H9 (cell line): ENCODE measurements at regions not wholly inside any gene's neighbourhood (a gene's known extent, or its start where the extent isn't known, plus 50 kb on each side); places are given as distances from the start of the nearest gene placed in this dataset.

Experiments
- DNase-seq: peaks from one replicate; pipeline ENCODE4 v3.0.0-alpha.2; 2017
- H2AFZ ChIP-seq: one replicate; pipeline ENCODE4 v1.6.1; 2013; ENCODE audit warnings: mild to moderate bottlenecking, low read length, control low read depth, moderate library complexity
- H2AK5ac ChIP-seq: 2 replicates; pipeline ENCODE4 v1.6.1; 2013; ENCODE audit warnings: low read length, control low read depth, mixed read lengths; ENCODE audit not compliant: insufficient read length
- H2BK120ac ChIP-seq: one replicate; pipeline ENCODE4 v1.6.1; 2013; ENCODE audit warnings: low read depth, mild to moderate bottlenecking, low read length, control low read depth, inconsistent platforms; ENCODE audit not compliant: poor library complexity, severe bottlenecking
- H2BK12ac ChIP-seq: 2 replicates; pipeline ENCODE4 v1.6.1; 2013; ENCODE audit warnings: low read length, control low read depth, mixed read lengths, low read depth; ENCODE audit not compliant: insufficient read length
- H2BK15ac ChIP-seq: 2 replicates; pipeline ENCODE4 v1.6.1; 2013; ENCODE audit warnings: low read depth, low read length, control low read depth
- H2BK20ac ChIP-seq: one replicate; pipeline ENCODE4 v1.6.1; 2013; ENCODE audit warnings: low read depth, mild to moderate bottlenecking, low read length, control low read depth, inconsistent platforms; ENCODE audit not compliant: poor library complexity, severe bottlenecking
- H2BK5ac ChIP-seq: 2 replicates; pipeline ENCODE4 v1.6.1; 2013; ENCODE audit warnings: low read length, control low read depth, mixed read lengths; ENCODE audit not compliant: insufficient read length
- H3K14ac ChIP-seq: 2 replicates; pipeline ENCODE4 v1.6.1; 2013; ENCODE audit warnings: low read length, control low read depth; ENCODE audit not compliant: insufficient read depth
- H3K18ac ChIP-seq: 2 replicates; pipeline ENCODE4 v1.6.1; 2013; ENCODE audit warnings: low read depth, mild to moderate bottlenecking, mixed read lengths, low read length, control low read depth; ENCODE audit not compliant: insufficient read length
- H3K23ac ChIP-seq: 2 replicates; pipeline ENCODE4 v1.6.1; 2013; ENCODE audit warnings: low read length, control low read depth, mixed read lengths, low read depth; ENCODE audit not compliant: insufficient read length
- H3K23me2 ChIP-seq: 2 replicates; pipeline ENCODE4 v1.6.1; 2013; ENCODE audit warnings: low read depth, mild to moderate bottlenecking, mixed read lengths, low read length, control low read depth; ENCODE audit not compliant: insufficient read length, poor library complexity, severe bottlenecking
- H3K27ac ChIP-seq: 2 replicates; pipeline ENCODE4 v1.5.1; 2013; ENCODE audit warnings: low read length, control low read depth, mixed read lengths, low read depth; ENCODE audit not compliant: insufficient read length
- H3K27me3 ChIP-seq: 2 replicates; pipeline ENCODE4 v1.6.1; 2013; ENCODE audit warnings: low read length, control low read depth, inconsistent platforms; ENCODE audit not compliant: insufficient read depth
- H3K4ac ChIP-seq: 2 replicates; pipeline ENCODE4 v1.6.1; 2013; ENCODE audit warnings: low read depth, mild to moderate bottlenecking, control low read depth, inconsistent platforms, low read length, moderate library complexity
- H3K4me1 ChIP-seq: 2 replicates; pipeline ENCODE4 v1.6.1; 2013; ENCODE audit warnings: low read length, control low read depth, inconsistent platforms; ENCODE audit not compliant: insufficient read depth
- H3K4me2 ChIP-seq: 2 replicates; pipeline ENCODE4 v1.6.1; 2013; ENCODE audit warnings: low read length, control low read depth, mixed read lengths; ENCODE audit not compliant: insufficient read length, insufficient read depth
- H3K56ac ChIP-seq: 2 replicates; pipeline ENCODE4 v1.6.1; 2013; ENCODE audit warnings: low read depth, mild to moderate bottlenecking, mixed read lengths, low read length, control low read depth; ENCODE audit not compliant: insufficient read length
- H3K79me1 ChIP-seq: 2 replicates; pipeline ENCODE4 v1.6.1; 2013; ENCODE audit warnings: low read depth, mild to moderate bottlenecking, moderate library complexity, low read length, control low read depth, inconsistent platforms; ENCODE audit not compliant: insufficient read depth, poor library complexity, severe bottlenecking
- H3K79me2 ChIP-seq: 2 replicates; pipeline ENCODE4 v1.6.1; 2013; ENCODE audit warnings: low read length, control low read depth, inconsistent platforms; ENCODE audit not compliant: insufficient read depth
- H3K9ac ChIP-seq: 2 replicates; pipeline ENCODE4 v1.6.1; 2013; ENCODE audit warnings: low read length, control low read depth, mixed read lengths; ENCODE audit not compliant: insufficient read length; ENCODE audit errors: extremely low read depth
- H3K9me3 ChIP-seq: one replicate; pipeline ENCODE4 v1.6.1; 2013; ENCODE audit warnings: low read depth, low read length, inconsistent platforms; ENCODE audit not compliant: control insufficient read depth
- H3T11ph ChIP-seq: one replicate; pipeline ENCODE4 v1.6.1; 2013; ENCODE audit warnings: mild to moderate bottlenecking, low read length, control low read depth, inconsistent platforms
- H4K20me1 ChIP-seq: one replicate; pipeline ENCODE4 v1.6.1; 2013; ENCODE audit not compliant: control insufficient read depth, insufficient read length, insufficient read depth
- H4K5ac ChIP-seq: 2 replicates; pipeline ENCODE4 v1.6.1; 2013; ENCODE audit warnings: low read depth, mild to moderate bottlenecking, mixed read lengths, low read length, control low read depth; ENCODE audit not compliant: insufficient read length
- H4K8ac ChIP-seq: replicated peaks from 2 replicates; pipeline ENCODE4 v1.6.1; 2013; ENCODE audit warnings: low read length, control low read depth, mixed read lengths, low read depth; ENCODE audit not compliant: insufficient read length
- H4K91ac ChIP-seq: 2 replicates; pipeline ENCODE4 v1.6.1; 2013; ENCODE audit warnings: low read depth, mild to moderate bottlenecking, moderate library complexity, mixed read lengths, low read length, control low read depth; ENCODE audit not compliant: insufficient read length
- H3K27ac Mint-ChIP-seq, 3 experiments: 2 replicates in 2 of 3; 3 replicates in 1 of 3; pipeline ENCODE4 v1.8.0; 2020 to 2021; ENCODE audit warnings: mixed read lengths in 3 of 3, mild to moderate bottlenecking in 1 of 3, moderate library complexity in 1 of 3
- H3K27me3 Mint-ChIP-seq: 2 replicates; pipeline ENCODE4 v1.8.0; 2021; ENCODE audit warnings: low read depth, mild to moderate bottlenecking, moderate library complexity, mixed read lengths
- H3K36me3 Mint-ChIP-seq, 3 experiments: 2 replicates in 2 of 3; 3 replicates in 1 of 3; pipeline ENCODE4 v1.8.0; 2020 to 2021; ENCODE audit warnings: low read depth in 3 of 3, mixed read lengths in 3 of 3; ENCODE audit not compliant: insufficient read depth in 1 of 3
- H3K4me1 Mint-ChIP-seq, 2 experiments: 2 replicates each; pipeline ENCODE4 v1.8.0; 2020; ENCODE audit warnings: mixed read lengths in 2 of 2
- H3K4me3 Mint-ChIP-seq, 2 experiments: 2 replicates in 1 of 2; 3 replicates in 1 of 2; pipeline ENCODE4 v1.8.0; 2020 to 2021; ENCODE audit warnings: mild to moderate bottlenecking in 2 of 2, mixed read lengths in 2 of 2, moderate library complexity in 1 of 2
- H3K9me3 Mint-ChIP-seq, 2 experiments: 2 replicates in 1 of 2; 3 replicates in 1 of 2; pipeline ENCODE4 v1.8.0; 2020; ENCODE audit warnings: mild to moderate bottlenecking in 2 of 2, mixed read lengths in 2 of 2, moderate library complexity in 1 of 2
- WGBS: extraction: QIAGEN DNeasy Blood & Tissue Kit; methylation state at CpG from one replicate; pipeline ENCODE4 v1.1.7; 2013; ENCODE audit warnings: missing lambda C conversion rate, low lambda C conversion rate, mixed read lengths; ENCODE audit not compliant: insufficient read length; ENCODE audit errors: extremely low coverage; 5-methylcytosine and 5-hydroxymethylcytosine counted together
- TF ChIP-seq, protein P1 (sequence below): fragments of 200-600 bp; sonication (generic); conservative IDR thresholded peaks from 3 replicates; pipeline ENCODE4 v1.8.0; 2021; ENCODE audit warnings: antibody characterized with exemption, mild to moderate bottlenecking

DNA sequence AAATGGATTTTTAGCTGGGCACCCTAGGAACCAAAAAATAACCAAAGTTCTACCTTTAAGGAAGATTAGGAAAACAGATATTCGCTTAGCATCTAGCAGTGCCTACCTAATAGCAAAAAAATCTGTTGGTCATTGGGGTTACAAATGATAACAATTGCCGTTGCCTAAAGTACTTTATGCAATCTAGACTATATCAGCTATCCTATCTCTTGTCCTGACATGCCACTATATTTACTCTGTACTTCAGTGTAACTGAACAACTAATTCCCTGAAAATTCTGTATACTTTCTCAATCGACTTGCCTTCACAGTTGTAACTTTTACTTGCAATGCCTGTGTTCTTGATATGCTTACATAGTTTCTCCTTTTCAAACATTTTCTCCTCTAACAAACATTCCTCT lies 282.9 kb upstream of the PCDH7 start:
- H3K23me2 ChIP-seq: no peaks in the 10 kb centered on the region
- H3K79me2 ChIP-seq: no peaks in the 10 kb centered on the region
- H2BK120ac ChIP-seq: no peak overlapping the region
- H3K27ac ChIP-seq: no peak overlapping the region
- no peaks in the 10 kb centered on the region for H3K9me3 ChIP-seq
- no peak overlapping the region for H2BK5ac ChIP-seq
- no peak overlapping the region for H3K4me3 Mint-ChIP-seq
- no peak overlapping the region for H3K18ac ChIP-seq
- no peak overlapping the region for H3K56ac ChIP-seq
- H4K20me1 ChIP-seq: no peaks in the 10 kb centered on the region
- no peaks in the 10 kb centered on the region for H3K36me3 Mint-ChIP-seq
- no peak overlapping the region for H2AFZ ChIP-seq
- H3K4me1 Mint-ChIP-seq: no peaks in the 10 kb centered on the region
- no peak overlapping the region for H4K91ac ChIP-seq
- no peak for DNase-seq
- no peaks in the 10 kb centered on the region for H3K9me3 Mint-ChIP-seq
- no peak overlapping the region for H4K5ac ChIP-seq
- H3K4me1 ChIP-seq: no peaks in the 10 kb centered on the region
- no peaks in the 10 kb centered on the region for H3K79me1 ChIP-seq
- no peaks in the 10 kb centered on the region for H3K27me3 ChIP-seq
- no peaks in the 10 kb centered on the region for H3K27me3 Mint-ChIP-seq
- H2BK20ac ChIP-seq: no peak overlapping the region
- H2BK15ac ChIP-seq: no peak overlapping the region
- no peak overlapping the region for H2BK12ac ChIP-seq
- no peak overlapping the region for H4K8ac ChIP-seq
- no CpG with 5 or more reads among the region's 3 CpGs for WGBS
- no peak overlapping the region for H3K27ac Mint-ChIP-seq
- no peak overlapping the region for H3K9ac ChIP-seq
- H2AK5ac ChIP-seq: no peak overlapping the region
- no peak overlapping the region for H3K14ac ChIP-seq
- H3K4me2 ChIP-seq: no peak overlapping the region
- no peak overlapping the region for H3K23ac ChIP-seq
- TF ChIP-seq, protein P1, sequence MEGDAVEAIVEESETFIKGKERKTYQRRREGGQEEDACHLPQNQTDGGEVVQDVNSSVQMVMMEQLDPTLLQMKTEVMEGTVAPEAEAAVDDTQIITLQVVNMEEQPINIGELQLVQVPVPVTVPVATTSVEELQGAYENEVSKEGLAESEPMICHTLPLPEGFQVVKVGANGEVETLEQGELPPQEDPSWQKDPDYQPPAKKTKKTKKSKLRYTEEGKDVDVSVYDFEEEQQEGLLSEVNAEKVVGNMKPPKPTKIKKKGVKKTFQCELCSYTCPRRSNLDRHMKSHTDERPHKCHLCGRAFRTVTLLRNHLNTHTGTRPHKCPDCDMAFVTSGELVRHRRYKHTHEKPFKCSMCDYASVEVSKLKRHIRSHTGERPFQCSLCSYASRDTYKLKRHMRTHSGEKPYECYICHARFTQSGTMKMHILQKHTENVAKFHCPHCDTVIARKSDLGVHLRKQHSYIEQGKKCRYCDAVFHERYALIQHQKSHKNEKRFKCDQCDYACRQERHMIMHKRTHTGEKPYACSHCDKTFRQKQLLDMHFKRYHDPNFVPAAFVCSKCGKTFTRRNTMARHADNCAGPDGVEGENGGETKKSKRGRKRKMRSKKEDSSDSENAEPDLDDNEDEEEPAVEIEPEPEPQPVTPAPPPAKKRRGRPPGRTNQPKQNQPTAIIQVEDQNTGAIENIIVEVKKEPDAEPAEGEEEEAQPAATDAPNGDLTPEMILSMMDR: no peak
- no peak overlapping the region for H3T11ph ChIP-seq
- no peak overlapping the region for H3K4ac ChIP-seq
